K562 (cell line): ENCODE measurements at regions not wholly inside any gene's neighbourhood (a gene's known extent, or its start where the extent isn't known, plus 50 kb on each side); places are given as distances from the start of the nearest gene placed in this dataset.
A peak's percentile ranks its signal among the peaks of the same experiment; 100 is the strongest.

ENCODE experiments used
- ATAC-seq: fragments of 200-7000 bp; cut with Tn5 transposase; 3 replicates; pipeline ENCODE4 v1.9.1; 2020; ENCODE audit warnings: moderate library complexity
- BruUV-seq: library from RNA; stranded (reverse); fragments of 400-500 nt; replicated peaks from 2 replicates; lab custom pipeline; 2021; lab: Mats Ljungman, UMichigan
- CTCF ChIA-PET: fragments of 300-600 bp; formaldehyde crosslinking; extraction: SDS; loops from one replicate; lab custom pipeline; 2021; ENCODE audit warnings: low intra/inter-chr PET ratio; lab: Yijun Ruan, JAX
- POLR2A ChIA-PET: fragments of 300-600, 350-650 bp; sonication (Branson Sonifier 250); formaldehyde crosslinking; extraction: SDS; loops from one replicate; lab custom pipeline; 2021; ENCODE audit warnings: antibody characterized with exemption, inconsistent platforms; lab: Yijun Ruan, JAX
- DNase-seq, 4 experiments: peaks; one replicate each; pipeline versions ENCODE4 v3.0.0 to v3.0.0-alpha.2; 2011 to 2018; ENCODE audit warnings: low spot score in 3 of 4, mixed read lengths in 3 of 4; ENCODE audit errors: extremely low read depth in 1 of 4
- FAIRE-seq: peaks from 2 replicates; lab custom pipeline; 2011; peaks lifted over from hg19 to GRCh38; lab: Jason Lieb, UNC
- H2AFZ ChIP-seq: 2 replicates; pipeline ENCODE4 v1.6.0; 2011; ENCODE audit warnings: low read depth, low read length, control low read depth, inconsistent platforms
- H3K27ac ChIP-seq: fragments of 200-600 bp; 3 replicates; pipeline ENCODE4 v1.8.0; 2011; ENCODE audit warnings: low read depth, mild to moderate bottlenecking, control low read depth, inconsistent platforms, low read length, moderate library complexity, mixed read lengths; ENCODE audit errors: extremely low read depth
- H3K27me3 ChIP-seq, 2 experiments: fragments of 300-600 bp in 1 of 2; 2 replicates in 1 of 2; 3 replicates in 1 of 2; pipeline versions ENCODE4 v1.6.0 to v1.8.0; 2011; ENCODE audit warnings: inconsistent platforms in 2 of 2, low read length in 2 of 2, mild to moderate bottlenecking in 1 of 2, mixed read lengths in 1 of 2, moderate library complexity in 1 of 2; ENCODE audit not compliant: control insufficient read depth in 2 of 2, insufficient read depth in 2 of 2
- H3K36me3 ChIP-seq: fragments of 300-600 bp; 3 replicates; pipeline ENCODE4 v1.8.0; 2011; ENCODE audit warnings: mild to moderate bottlenecking, low read length, inconsistent platforms; ENCODE audit not compliant: control insufficient read depth, insufficient read depth
- H3K4me1 ChIP-seq, 2 experiments: fragments of 200-600 bp in 1 of 2; replicated peaks in 1 of 2; 2 replicates in 1 of 2; 3 replicates in 1 of 2; pipeline versions ENCODE4 v1.5.1 to v1.8.0; 2011; ENCODE audit warnings: inconsistent platforms in 2 of 2, low read length in 2 of 2, mild to moderate bottlenecking in 1 of 2, mixed read lengths in 1 of 2, moderate library complexity in 1 of 2; ENCODE audit not compliant: control insufficient read depth in 2 of 2, insufficient read depth in 2 of 2
- H3K4me2 ChIP-seq: 2 replicates; pipeline ENCODE4 v1.6.1; 2011; ENCODE audit warnings: low read length, control low read depth, inconsistent platforms, mixed read lengths; ENCODE audit not compliant: insufficient read depth
- H3K4me3 ChIP-seq: fragments of 200-600 bp; sonication (generic), shearing (Covaris generic); 2 replicates; pipeline ENCODE4 v1.5.1; 2016; ENCODE audit warnings: control low read depth, inconsistent platforms
- H3K79me2 ChIP-seq: fragments of 200-600 bp; 3 replicates; pipeline ENCODE4 v1.8.0; 2011; ENCODE audit warnings: low read length, inconsistent platforms; ENCODE audit not compliant: control insufficient read depth, insufficient read depth
- H3K9ac ChIP-seq, 2 experiments: 2 replicates each; pipeline versions ENCODE4 v1.6.0 to v1.6.1; 2011; ENCODE audit warnings: low read depth in 2 of 2, low read length in 2 of 2, control low read depth in 1 of 2, inconsistent platforms in 1 of 2, mild to moderate bottlenecking in 1 of 2, mixed read lengths in 1 of 2; ENCODE audit not compliant: insufficient read depth in 1 of 2
- H3K9me1 ChIP-seq: one replicate; pipeline ENCODE4 v1.6.0; 2011; ENCODE audit warnings: inconsistent platforms, mild to moderate bottlenecking, low read length, moderate library complexity; ENCODE audit not compliant: control insufficient read depth, insufficient read depth
- H3K9me3 ChIP-seq: replicated peaks from 2 replicates; pipeline ENCODE4 v1.5.1; 2011; ENCODE audit warnings: low read depth, low read length, inconsistent platforms; ENCODE audit not compliant: control insufficient read depth, insufficient read depth
- H4K20me1 ChIP-seq: replicated peaks from 2 replicates; pipeline ENCODE4 v1.6.1; 2011; ENCODE audit warnings: low read length, inconsistent platforms, mixed read lengths; ENCODE audit not compliant: control insufficient read depth, insufficient read depth
- JUNB ChIP-seq: fragments of 450-650 bp; formaldehyde crosslinking; conservative IDR thresholded peaks from 2 replicates; pipeline ENCODE4 v1.4.0; 2020; ENCODE audit warnings: mild to moderate bottlenecking
- LARP7 ChIP-seq: fragments of 450-650 bp; IDR thresholded peaks from 2 replicates; pipeline ENCODE4 v1.6.1; 2016
- PKNOX1 ChIP-seq: fragments of 450-650 bp; IDR thresholded peaks from 2 replicates; pipeline ENCODE4 v1.6.1; 2016
- U2AF2 ChIP-seq: fragments of 200-400 bp; formaldehyde crosslinking; optimal IDR thresholded peaks from 2 replicates; pipeline ENCODE3; 2017; ENCODE audit warnings: low read depth, mild to moderate bottlenecking, low read length
- ZBTB40 ChIP-seq, 2 experiments: fragments of 450-650 bp in 1 of 2; sonication (generic) in 1 of 2; formaldehyde crosslinking in 1 of 2; IDR thresholded peaks; 2 replicates each; pipeline versions ENCODE4 v1.7.1 to v1.9.0; 2016 to 2022; ENCODE audit warnings: inconsistent platforms in 1 of 2, mild to moderate bottlenecking in 1 of 2, missing genetic modification reagents in 1 of 2
- in situ Hi-C: fragments of 300-500 bp; cut with MboI; formaldehyde crosslinking; loops from 4 replicates; pipeline ENCODE4 v1.15.0; 2018; ENCODE audit warnings: inconsistent platforms, mixed read lengths
- intact Hi-C: fragments of 100-400 bp; cut with micrococcal nuclease; formaldehyde crosslinking; loops from 2 replicates; pipeline ENCODE4 v1.14.2; 2022

- TF ChIP-seq JUNB (no peak), LARP7 (no peak)
Observed at GRCh38 chr21:24200052-24200451, 1407.2 kb downstream of the MRPL39 start (continued).

- no peak overlapping the region for H3K4me3 ChIP-seq
- no TSS peak for BruUV-seq
- FAIRE-seq = no peak
Observed at GRCh38 chr21:24197923-24198322, 1409.4 kb downstream of the MRPL39 start.

More at GRCh38 chr21:24197923-24198322, 1409.4 kb downstream of the MRPL39 start:
- Histone ChIP-seq H3K9ac (no peak overlapping the region), H3K4me1 (no peaks in the 10 kb centered on the region), H2AFZ (no peak overlapping the region), H3K79me2 (no peaks in the 10 kb centered on the region), H3K4me2 (no peak overlapping the region), H3K27ac (no peak overlapping the region)
- CTCF ChIA-PET = no interaction called here
- no peak for TF ChIP-seq U2AF2
- peak; percentile 76 for TF ChIP-seq ZBTB40 (IDR thresholded peaks at IDR 0.05)
- TF ChIP-seq ZBTB40 (CRISPR knock-in tag; IDR thresholded peaks at IDR 0.05) = no peak
- TF ChIP-seq PKNOX1 = no peak
- TF ChIP-seq, all 486 proteins: peak for 1
- intact Hi-C loops = no loop called here
- Histone ChIP-seq H3K9me1 (no peaks in the 10 kb centered on the region), H3K36me3 (no peaks in the 10 kb centered on the region), H3K27me3 (no peaks in the 10 kb centered on the region), H4K20me1 (no peaks in the 10 kb centered on the region), H3K9me3 (no peaks in the 10 kb centered on the region)
- in situ Hi-C loops = no loop called here
- ATAC-seq = no peak
- DNase-seq = no peak
- POLR2A ChIA-PET = no interaction called here
